HAP-1 (cell line): ENCODE measurements at regions not wholly inside any gene's neighbourhood (a gene's known extent, or its start where the extent isn't known, plus 50 kb on each side); places are given as distances from the start of the nearest gene placed in this dataset.
"Not testable (repeated sequence)": the region's sequence is repeated elsewhere in the genome, so short reads cannot be mapped to it uniquely, and the experiment has no call there.

Experiments used
- DNase-seq, 2 experiments: peaks; one replicate each; pipeline ENCODE4 v3.0.0-alpha.2; 2016 to 2020; ENCODE audit warnings: low spot score in 2 of 2
- H3K27me3 ChIP-seq: fragments of 250-450 bp; sonication (Bioruptor Pico); 2 replicates; pipeline ENCODE4 v1.5.1; 2020; ENCODE audit warnings: low read depth, mild to moderate bottlenecking, moderate library complexity
- H3K36me3 ChIP-seq: fragments of 250-450 bp; sonication (Bioruptor Pico); replicated peaks from 2 replicates; pipeline ENCODE4 v1.5.1; 2020; ENCODE audit warnings: mild to moderate bottlenecking
- H3K4me1 ChIP-seq: fragments of 250-450 bp; sonication (Bioruptor Pico); 2 replicates; pipeline ENCODE4 v1.5.1; 2020; ENCODE audit warnings: mild to moderate bottlenecking
- H3K4me3 ChIP-seq: fragments of 250-450 bp; sonication (Bioruptor Pico); 2 replicates; pipeline ENCODE4 v1.5.1; 2020; ENCODE audit warnings: mild to moderate bottlenecking, moderate library complexity
- H3K9me3 ChIP-seq: fragments of 250-450 bp; sonication (Bioruptor Pico); 2 replicates; pipeline ENCODE4 v1.5.1; 2020; ENCODE audit warnings: mild to moderate bottlenecking, moderate library complexity
- in situ Hi-C: fragments of 300-500 bp; cut with MboI; formaldehyde crosslinking; loops from 3 replicates; pipeline ENCODE4 v1.14.3; 2020; ENCODE audit warnings: low sequenced_read_pairs, inconsistent platforms, mixed read lengths

DNA sequence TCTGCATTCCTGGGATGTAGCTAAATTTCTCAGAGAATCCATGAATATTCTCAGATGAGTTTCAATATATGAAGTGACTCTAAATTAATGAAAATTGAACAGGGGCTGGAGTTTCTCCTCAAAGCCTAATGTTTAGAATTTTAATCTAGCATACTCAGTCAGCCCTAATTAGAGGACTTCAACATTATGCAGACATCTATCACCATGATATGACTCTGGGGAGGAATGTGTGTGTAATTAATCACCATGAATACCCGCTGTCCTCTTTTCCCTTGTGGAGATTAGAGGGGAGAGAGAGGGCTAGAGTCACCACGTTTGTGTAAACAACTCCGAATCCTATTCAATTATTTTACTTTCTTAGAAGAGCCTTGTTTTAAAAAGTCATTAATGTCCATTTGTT lies 698.6 kb upstream of the MDGA2 start:
- Histone ChIP-seq H3K36me3 (no peaks in the 10 kb centered on the region), H3K27me3 (no peaks in the 10 kb centered on the region), H3K4me3 (no peak overlapping the region), H3K4me1 (no peaks in the 10 kb centered on the region), H3K9me3 (no peaks in the 10 kb centered on the region)
- DNase-seq, result no peak
- in situ Hi-C loops, result no loop called here

DNA sequence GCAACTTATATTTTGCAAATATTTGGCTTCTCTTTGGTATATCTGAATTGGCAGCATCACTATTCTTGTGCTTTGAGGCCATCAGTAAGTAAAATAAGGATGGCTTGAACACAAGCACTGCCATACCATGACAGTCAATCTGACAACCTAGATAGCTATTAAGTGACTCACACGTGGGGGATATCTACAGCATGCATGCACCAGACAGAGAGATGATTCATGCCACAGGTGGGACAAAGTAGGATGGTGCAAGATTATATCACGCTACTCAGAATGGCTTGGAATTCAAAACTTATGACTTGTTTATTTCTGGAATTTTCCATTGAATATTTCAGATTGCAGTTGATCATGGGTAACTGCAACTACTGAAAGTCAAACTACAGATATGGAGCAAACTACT lies 675.6 kb upstream of the MDGA2 start:
- DNase-seq, result no peak
- Histone ChIP-seq H3K4me3 (no peak overlapping the region), H3K9me3 (no peaks in the 10 kb centered on the region; the same call in 1 of the 2 replicates), H3K36me3 (no peaks in the 10 kb centered on the region), H3K4me1 (no peaks in the 10 kb centered on the region), H3K27me3 (no peaks in the 10 kb centered on the region)
- in situ Hi-C loops, result no loop called here

DNA sequence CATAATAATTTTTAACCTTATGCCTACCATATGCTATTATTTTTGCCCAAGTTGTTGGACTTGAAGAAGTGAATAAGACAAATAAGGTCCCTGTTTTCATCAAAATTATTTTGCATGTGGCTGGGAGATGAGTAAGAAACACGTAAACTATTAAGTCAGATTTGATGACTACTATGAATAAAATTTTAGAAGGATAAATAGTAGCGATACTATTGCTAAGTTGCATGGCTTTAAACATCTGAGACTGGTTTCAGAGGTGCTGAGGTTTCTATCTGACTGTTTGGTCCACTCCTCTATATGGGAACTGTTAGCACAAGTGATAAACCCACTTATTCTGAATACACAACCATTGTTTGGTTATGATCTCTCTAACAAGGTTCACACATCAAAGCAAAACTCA lies 674.3 kb upstream of the MDGA2 start:
- no peak for DNase-seq
- Histone ChIP-seq H3K9me3 (no peaks in the 10 kb centered on the region; the same call in none of the 2 replicates), H3K27me3 (no peaks in the 10 kb centered on the region), H3K4me1 (no peaks in the 10 kb centered on the region), H3K4me3 (no peak overlapping the region), H3K36me3 (no peaks in the 10 kb centered on the region)
- in situ Hi-C loops, result no loop called here

DNA sequence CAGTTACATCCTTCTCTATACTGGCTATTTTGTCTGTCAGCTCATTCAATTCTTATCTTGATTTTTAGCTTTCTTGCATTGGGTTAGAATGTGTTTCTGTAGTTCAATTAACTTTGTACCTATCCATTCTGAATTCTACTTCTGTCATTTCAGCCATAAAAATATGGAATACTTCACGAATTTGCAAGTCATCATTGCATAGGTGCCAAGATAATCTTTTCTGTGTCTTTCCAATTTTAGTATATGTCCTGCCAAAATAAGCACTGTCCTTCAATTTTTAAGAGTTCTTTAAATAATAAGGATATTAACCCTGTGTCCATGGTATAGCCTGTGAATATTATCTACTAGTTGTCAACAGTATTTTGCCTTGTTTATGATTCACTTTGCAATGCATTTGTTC lies 665.7 kb upstream of the MDGA2 start:
- H3K4me3 ChIP-seq, result no peak overlapping the region
- H3K27me3 ChIP-seq, result no peaks in the 10 kb centered on the region
- H3K9me3 ChIP-seq, result no peaks in the 10 kb centered on the region; the same call in 1 of the 2 replicates
- no peak for DNase-seq
- in situ Hi-C loops, result no loop called here
- no peaks in the 10 kb centered on the region for H3K36me3 ChIP-seq
- no peaks in the 10 kb centered on the region for H3K4me1 ChIP-seq

DNA sequence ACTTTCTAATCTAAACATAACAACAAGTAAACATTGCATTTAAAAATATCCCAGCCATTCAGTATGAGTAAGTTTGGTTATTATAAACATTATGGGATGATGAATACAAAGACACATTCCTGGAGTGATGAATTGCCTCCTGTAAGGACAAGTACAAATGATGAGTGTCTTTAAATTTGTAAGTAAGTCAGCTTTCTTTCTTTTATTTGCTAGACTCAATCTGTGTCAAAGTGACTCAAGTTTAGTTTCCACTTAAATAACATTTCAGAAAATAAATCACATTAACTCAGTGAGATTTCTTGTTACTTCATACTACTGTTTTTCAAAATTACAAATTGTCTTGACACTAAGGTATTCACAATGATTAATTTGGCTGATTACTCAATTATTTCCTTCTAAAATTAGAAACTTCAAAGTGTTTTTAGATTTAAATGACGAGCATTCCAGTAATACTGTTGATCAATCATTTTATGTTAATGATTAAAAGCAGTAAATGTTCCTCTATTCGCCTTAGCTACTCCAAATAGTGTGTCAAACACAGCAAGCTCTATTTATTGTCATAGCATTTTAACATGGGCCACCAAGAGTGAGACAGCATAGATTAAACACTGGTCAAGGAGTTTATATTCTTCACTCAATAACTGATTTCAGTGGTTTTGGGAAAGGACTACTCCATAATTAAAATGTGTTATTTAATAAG lies 658.0 kb upstream of the MDGA2 start:
- in situ Hi-C loops, result no loop called here
- Histone ChIP-seq H3K36me3 (no peaks in the 10 kb centered on the region), H3K4me3 (no peak overlapping the region), H3K4me1 (no peaks in the 10 kb centered on the region), H3K27me3 (no peaks in the 10 kb centered on the region), H3K9me3 (no peaks in the 10 kb centered on the region)
- DNase-seq, result no peak

DNA sequence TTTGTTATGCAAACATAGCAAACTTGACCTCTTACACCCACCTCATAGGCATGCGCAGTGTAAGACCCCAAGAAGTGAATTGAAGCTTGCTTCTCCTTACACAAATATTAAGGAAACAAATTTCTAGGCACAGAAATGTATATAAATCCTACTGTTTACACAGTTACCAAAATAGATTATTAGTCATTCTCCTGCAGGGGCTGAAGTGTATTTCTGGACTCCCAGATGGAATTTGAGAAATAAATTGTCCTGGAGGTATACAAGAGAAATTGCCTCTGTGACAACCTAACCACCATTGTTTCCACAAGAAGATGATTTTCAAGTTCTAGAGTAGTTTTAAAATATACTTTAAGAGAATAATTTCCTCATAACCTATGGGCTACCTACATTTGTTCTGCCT lies 656.0 kb upstream of the MDGA2 start:
- no peak overlapping the region for H3K4me3 ChIP-seq
- H3K4me1 ChIP-seq, result no peaks in the 10 kb centered on the region
- no peaks in the 10 kb centered on the region for H3K27me3 ChIP-seq
- in situ Hi-C loops, result no loop called here
- H3K9me3 ChIP-seq, result no peaks in the 10 kb centered on the region
- no peak for DNase-seq
- no peaks in the 10 kb centered on the region for H3K36me3 ChIP-seq

DNA sequence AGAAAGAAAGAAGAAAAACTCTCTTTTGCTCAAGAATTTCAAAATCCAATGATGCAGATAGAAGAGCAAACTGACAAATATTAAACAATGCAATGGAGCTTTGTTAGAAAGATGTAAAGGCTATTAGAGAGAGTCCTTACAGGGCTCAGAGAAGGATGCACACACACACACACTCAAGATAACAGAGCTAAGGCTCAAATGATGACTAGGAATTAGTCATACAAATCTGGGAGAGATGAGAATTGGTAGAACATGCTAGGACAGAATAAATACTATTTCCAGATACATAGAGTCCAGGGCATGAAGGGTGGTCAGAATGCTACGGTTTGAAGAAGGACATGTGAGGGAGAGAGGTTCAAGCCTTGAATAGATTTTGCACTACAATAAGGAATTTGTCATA lies 650.1 kb upstream of the MDGA2 start:
- no peak for DNase-seq
- no peak overlapping the region for H3K4me3 ChIP-seq
- in situ Hi-C loops, result no loop called here
- no peaks in the 10 kb centered on the region for H3K27me3 ChIP-seq
- no peaks in the 10 kb centered on the region for H3K4me1 ChIP-seq
- H3K36me3 ChIP-seq, result no peaks in the 10 kb centered on the region
- no peaks in the 10 kb centered on the region; the same call in 1 of the 2 replicates for H3K9me3 ChIP-seq

DNA sequence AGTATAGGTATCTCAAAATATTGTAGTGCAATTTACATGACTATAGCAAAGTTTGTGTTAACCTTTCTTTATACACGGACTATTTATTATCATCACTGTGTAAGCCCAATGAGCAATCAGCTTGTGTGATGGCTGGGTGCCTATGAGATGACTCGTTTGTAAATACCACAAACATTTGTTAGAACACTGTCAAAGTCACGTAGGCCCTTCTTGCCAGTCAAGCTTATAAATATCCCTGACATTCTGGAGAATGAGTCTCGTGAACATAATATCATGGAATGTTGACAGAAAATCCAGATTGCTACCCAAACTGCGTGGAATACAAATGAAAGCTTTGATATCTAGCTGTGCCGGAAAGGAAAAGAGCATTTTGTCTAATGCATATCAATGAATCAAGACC lies 648.3 kb upstream of the MDGA2 start:
- DNase-seq, result no peak
- Histone ChIP-seq H3K4me1 (no peaks in the 10 kb centered on the region), H3K27me3 (no peaks in the 10 kb centered on the region), H3K36me3 (no peaks in the 10 kb centered on the region), H3K4me3 (no peak overlapping the region), H3K9me3 (no peaks in the 10 kb centered on the region; the same call in 1 of the 2 replicates)
- in situ Hi-C loops, result no loop called here

DNA sequence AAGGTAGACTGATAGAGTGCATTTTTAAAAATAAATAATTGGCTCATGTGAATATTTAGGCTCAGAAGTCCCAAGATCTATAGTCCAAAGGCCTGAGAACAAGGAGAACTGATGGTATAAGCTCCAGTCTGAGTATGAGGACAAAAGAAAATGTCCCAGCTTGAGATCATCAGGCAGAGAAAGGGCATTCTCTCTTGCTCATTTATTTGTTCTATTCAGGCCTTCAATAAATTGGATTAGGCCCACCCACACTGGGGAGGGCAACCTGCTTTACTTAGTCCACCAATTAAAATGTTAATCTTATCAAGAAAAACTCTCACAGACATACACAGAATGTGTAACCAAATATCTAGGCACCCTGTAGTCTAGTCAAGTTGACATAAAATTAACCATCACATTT lies 644.4 kb upstream of the MDGA2 start:
- no peaks in the 10 kb centered on the region for H3K4me1 ChIP-seq
- no peaks in the 10 kb centered on the region; the same call in 1 of the 2 replicates for H3K9me3 ChIP-seq
- no peak overlapping the region for H3K4me3 ChIP-seq
- DNase-seq, result no peak
- no peaks in the 10 kb centered on the region for H3K27me3 ChIP-seq
- in situ Hi-C loops, result no loop called here
- H3K36me3 ChIP-seq, result no peaks in the 10 kb centered on the region

DNA sequence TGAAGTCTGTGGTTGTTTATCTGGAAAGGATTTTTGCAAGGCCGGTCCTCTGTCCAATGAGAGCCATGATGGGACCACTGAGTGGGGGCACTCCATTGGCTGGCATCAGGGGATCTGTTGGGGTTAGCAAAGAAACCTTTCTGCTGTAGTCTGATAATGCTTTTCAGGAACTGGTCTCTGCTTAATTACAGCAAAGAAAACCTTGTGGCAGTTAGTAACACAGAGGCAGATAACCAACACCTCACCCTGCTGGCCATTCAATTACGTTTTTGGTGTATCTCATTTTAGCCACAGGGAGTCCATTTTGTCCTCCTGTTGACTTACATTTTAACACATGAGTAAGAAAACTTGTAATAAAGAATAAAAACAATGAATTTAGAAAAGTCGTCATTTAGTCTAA lies 629.3 kb upstream of the MDGA2 start:
- Histone ChIP-seq H3K4me1 (no peaks in the 10 kb centered on the region), H3K36me3 (no peaks in the 10 kb centered on the region), H3K4me3 (no peak overlapping the region), H3K9me3 (no peaks in the 10 kb centered on the region), H3K27me3 (no peaks in the 10 kb centered on the region)
- no peak for DNase-seq
- in situ Hi-C loops, result no loop called here

DNA sequence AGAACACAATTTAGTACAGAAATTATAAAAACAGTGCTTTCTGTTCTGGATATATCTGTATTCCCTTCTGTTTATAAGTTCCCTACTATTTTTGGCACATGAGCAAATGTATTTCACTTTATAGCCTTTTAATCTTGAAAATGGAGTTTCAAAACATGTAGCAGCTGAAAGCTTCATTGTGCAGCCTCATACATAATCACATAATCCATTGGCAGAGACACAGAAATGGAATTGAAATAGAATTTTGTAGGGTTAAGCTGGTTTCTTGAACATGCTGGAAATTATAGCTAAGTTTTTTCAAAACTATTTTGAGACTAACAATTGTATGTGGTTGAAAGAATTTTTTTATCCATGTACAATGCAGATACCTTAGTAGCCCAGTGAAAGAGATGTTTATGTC lies 614.3 kb upstream of the MDGA2 start:
- Histone ChIP-seq H3K36me3 (no peaks in the 10 kb centered on the region), H3K27me3 (no peaks in the 10 kb centered on the region), H3K4me3 (no peak overlapping the region), H3K9me3 (no peaks in the 10 kb centered on the region; the same call in 1 of the 2 replicates), H3K4me1 (no peaks in the 10 kb centered on the region)
- in situ Hi-C loops, result no loop called here
- DNase-seq, result no peak

DNA sequence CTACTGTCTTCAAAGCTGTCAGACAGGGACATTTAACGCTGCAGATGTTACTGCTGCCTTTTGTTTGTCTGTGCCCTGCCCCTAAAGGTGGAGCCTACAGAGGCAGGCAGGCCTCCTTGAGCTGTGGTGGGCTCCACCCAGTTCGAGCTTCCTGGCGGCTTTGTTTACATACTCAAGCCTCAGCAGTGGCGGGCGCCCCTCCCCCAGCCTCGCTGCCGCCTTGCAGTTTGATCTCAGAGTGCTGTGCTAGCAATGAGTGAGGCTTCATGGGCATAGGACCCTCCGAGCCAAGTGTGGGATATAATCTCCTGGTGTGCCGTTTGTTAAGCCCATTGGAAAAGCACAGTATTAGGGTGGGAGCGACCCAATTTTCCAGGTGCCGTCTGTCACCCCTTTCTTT lies 609.8 kb upstream of the MDGA2 start:
- H3K36me3 ChIP-seq, H3K4me3 ChIP-seq, DNase-seq, H3K9me3 ChIP-seq, H3K4me1 ChIP-seq, H3K27me3 ChIP-seq, in situ Hi-C loops: not testable (repeated sequence)

DNA sequence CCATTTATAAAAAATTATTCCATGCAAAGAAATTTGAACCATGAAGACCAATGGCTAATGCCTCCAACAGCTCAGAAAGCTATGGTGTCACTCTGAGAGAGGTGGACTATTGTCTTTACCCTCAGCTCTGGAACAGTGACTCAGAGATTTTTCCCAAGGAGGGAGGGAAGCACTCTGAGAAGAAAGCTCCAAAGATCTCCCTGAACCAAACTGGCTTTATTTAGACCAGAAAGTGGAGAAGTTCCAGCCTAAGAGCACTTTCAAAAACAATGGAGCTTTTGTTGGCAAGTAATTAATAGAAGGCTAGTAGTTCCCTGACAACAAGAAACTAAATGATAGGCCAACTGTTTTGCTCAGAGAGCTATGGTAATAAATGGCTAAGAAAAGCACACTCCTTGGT lies 599.9 kb upstream of the MDGA2 start:
- in situ Hi-C loops, result no loop called here
- DNase-seq, result no peak
- no peaks in the 10 kb centered on the region for H3K4me1 ChIP-seq

DNA sequence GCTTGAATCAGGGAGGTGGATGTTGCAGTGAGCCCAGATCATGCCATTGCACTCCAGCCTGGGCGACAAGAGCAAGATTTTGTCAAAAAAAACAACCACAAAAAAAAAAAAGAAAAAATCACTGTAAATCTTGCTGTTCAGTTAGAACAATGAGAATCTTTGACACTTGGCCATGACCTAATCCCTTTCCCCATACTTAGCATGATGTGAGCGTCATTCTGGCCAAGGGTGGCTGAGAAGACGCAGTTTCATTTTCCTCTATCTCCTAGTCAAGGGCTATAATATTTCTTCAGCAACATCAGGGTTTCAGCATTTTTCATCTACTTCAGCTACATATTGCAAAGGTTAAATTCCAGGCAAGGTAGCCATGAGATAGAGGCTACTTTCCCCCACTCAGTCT lies 599.4 kb upstream of the MDGA2 start:
- Histone ChIP-seq H3K4me1 (no peaks in the 10 kb centered on the region), H3K9me3 (no peaks in the 10 kb centered on the region), H3K36me3 (no peaks in the 10 kb centered on the region), H3K27me3 (no peaks in the 10 kb centered on the region), H3K4me3 (no peak overlapping the region)
- DNase-seq, result no peak
- in situ Hi-C loops, result no loop called here

More for the DNA sequence above, 599.9 kb upstream of the MDGA2 start:
- Histone ChIP-seq H3K4me3 (no peak overlapping the region), H3K36me3 (no peaks in the 10 kb centered on the region), H3K27me3 (no peaks in the 10 kb centered on the region), H3K9me3 (no peaks in the 10 kb centered on the region)

DNA sequence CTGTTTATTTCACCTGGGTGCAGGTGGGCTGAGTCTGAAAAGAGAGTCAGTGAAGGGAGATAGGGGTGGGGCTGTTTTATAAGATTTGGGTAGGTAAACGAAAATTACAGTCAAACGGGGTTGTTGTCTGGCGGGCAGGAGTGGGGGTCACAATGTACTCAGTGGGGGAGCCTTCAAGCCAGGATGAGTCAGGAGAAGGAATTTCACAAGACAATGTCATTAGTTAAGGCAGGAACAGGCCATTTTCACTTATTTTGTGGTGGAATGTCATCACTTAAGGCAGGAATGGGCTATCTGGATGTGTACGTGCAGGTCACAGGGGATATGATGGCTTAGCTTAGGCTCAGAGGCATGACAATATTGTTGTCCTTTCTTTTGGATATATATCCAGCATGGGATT lies 592.5 kb upstream of the MDGA2 start:
- DNase-seq, H3K4me3 ChIP-seq, H3K36me3 ChIP-seq, H3K4me1 ChIP-seq, in situ Hi-C loops, H3K9me3 ChIP-seq, H3K27me3 ChIP-seq: not testable (repeated sequence)
